Lower leg skin (tissue), 3 donors: ENCODE measurements at regions not wholly inside any gene's neighbourhood (a gene's known extent, or its start where the extent isn't known, plus 50 kb on each side); places are given as distances from the start of the nearest gene placed in this dataset.

ENCODE experiments used
- POLR2A ChIP-seq, 2 donors: fragments of 450-650 bp; IDR thresholded peaks; one replicate each; pipeline ENCODE4 v1.6.1; 2016 to 2017; ENCODE audit warnings: antibody characterized with exemption in 2 of 2, mild to moderate bottlenecking in 1 of 2, moderate library complexity in 1 of 2
- TF ChIP-seq, protein P1 (sequence below), 3 donors: fragments of 450-650 bp; IDR thresholded peaks; one replicate each; pipeline ENCODE4 v1.5.1; 2016; ENCODE audit warnings: antibody characterized with exemption in 3 of 3, mild to moderate bottlenecking in 3 of 3, moderate library complexity in 2 of 3

DNA sequence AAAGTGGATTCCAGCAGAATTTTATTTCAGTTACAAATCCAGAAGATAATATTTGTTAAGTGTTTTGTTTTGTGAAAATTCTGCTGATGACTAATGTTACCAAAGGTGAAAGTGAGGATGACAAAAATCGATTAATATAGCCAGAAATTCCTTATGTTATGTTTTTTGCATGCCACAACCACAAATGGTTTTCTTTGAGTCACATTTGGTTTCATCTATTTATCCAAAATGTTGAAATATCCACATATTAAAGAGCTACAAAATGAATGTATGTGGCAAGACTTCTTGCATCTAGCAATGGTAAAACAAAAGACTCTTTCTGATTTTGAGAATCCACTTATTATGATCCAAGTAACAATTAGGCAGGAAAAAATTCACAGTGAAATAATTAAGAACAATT is 150.1 kb upstream of the LRRC4C start:
- no peak for TF ChIP-seq POLR2A (IDR thresholded peaks at IDR 0.05)
- TF ChIP-seq, protein P1, sequence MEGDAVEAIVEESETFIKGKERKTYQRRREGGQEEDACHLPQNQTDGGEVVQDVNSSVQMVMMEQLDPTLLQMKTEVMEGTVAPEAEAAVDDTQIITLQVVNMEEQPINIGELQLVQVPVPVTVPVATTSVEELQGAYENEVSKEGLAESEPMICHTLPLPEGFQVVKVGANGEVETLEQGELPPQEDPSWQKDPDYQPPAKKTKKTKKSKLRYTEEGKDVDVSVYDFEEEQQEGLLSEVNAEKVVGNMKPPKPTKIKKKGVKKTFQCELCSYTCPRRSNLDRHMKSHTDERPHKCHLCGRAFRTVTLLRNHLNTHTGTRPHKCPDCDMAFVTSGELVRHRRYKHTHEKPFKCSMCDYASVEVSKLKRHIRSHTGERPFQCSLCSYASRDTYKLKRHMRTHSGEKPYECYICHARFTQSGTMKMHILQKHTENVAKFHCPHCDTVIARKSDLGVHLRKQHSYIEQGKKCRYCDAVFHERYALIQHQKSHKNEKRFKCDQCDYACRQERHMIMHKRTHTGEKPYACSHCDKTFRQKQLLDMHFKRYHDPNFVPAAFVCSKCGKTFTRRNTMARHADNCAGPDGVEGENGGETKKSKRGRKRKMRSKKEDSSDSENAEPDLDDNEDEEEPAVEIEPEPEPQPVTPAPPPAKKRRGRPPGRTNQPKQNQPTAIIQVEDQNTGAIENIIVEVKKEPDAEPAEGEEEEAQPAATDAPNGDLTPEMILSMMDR (IDR thresholded peaks at IDR 0.05), result no peak
